WTC11 (cell line): ENCODE measurements at regions not wholly inside any gene's neighbourhood (a gene's known extent, or its start where the extent isn't known, plus 50 kb on each side); places are given as distances from the start of the nearest gene placed in this dataset.

Experiments
- CREB1 ChIP-seq: sonication (generic); formaldehyde crosslinking; IDR thresholded peaks from 2 replicates; pipeline ENCODE4 v1.8.0; 2023; ENCODE audit warnings: mild to moderate bottlenecking, missing genetic modification reagents
- USF1 ChIP-seq: sonication (generic); formaldehyde crosslinking; IDR thresholded peaks from 2 replicates; pipeline ENCODE4 v1.8.0; 2022; ENCODE audit warnings: mild to moderate bottlenecking, missing genetic modification reagents
- ZNF512 ChIP-seq: sonication (generic); formaldehyde crosslinking; IDR thresholded peaks from 2 replicates; pipeline ENCODE4 v1.8.1; 2022; ENCODE audit warnings: missing genetic modification reagents, borderline replicate concordance

- TF ChIP-seq ZNF512 (CRISPR knock-in tag) (no peak), CREB1 (CRISPR knock-in tag) (no peak), USF1 (CRISPR knock-in tag) (no peak)
Measured at GRCh38 chr1:78304341-78304740, 186.4 kb upstream of the PTGFR start.
